Cardiac fibroblast (primary cell): ENCODE measurements at regions not wholly inside any gene's neighbourhood (a gene's known extent, or its start where the extent isn't known, plus 50 kb on each side); places are given as distances from the start of the nearest gene placed in this dataset.

ENCODE experiments used
- DNase-seq, 2 donors: peaks; one replicate each; pipeline versions ENCODE4 v3.0.0 to v3.0.0-alpha.2; 2010; ENCODE audit warnings: low read depth in 2 of 2
- H3K4me3 ChIP-seq, 2 donors: replicated peaks in 1 of 2; 1 replicate in 1 of 2; 2 replicates in 1 of 2; pipeline ENCODE4 v1.5.1; 2011; ENCODE audit warnings: low read depth in 2 of 2, low read length in 2 of 2, mild to moderate bottlenecking in 2 of 2, moderate library complexity in 1 of 2
- TF ChIP-seq, protein P1 (sequence below): IDR thresholded peaks from one replicate; pipeline ENCODE4 v1.5.1; 2011; ENCODE audit warnings: low read depth, mild to moderate bottlenecking, low read length, inconsistent platforms

DNA sequence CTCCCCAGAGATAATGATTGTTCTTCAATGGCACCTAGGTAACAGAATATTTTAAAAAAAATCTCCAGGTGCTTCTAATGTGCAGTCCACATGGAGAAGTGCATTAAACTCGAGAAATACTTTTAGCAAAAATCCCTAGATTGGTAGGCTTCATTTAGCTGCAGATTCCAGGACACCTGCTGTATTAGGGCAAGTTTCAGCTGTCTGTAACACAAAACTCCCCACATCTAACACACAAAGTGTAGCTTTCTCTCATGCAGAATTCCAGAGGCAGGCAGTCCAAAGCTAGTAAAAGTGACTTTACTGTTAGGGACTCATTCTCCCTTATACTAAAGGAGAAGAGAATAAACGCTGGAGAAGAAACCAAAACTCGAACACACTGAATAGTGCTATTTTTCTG, 1414.3 kb upstream of the B3GALT2 start:
- TF ChIP-seq, protein P1, sequence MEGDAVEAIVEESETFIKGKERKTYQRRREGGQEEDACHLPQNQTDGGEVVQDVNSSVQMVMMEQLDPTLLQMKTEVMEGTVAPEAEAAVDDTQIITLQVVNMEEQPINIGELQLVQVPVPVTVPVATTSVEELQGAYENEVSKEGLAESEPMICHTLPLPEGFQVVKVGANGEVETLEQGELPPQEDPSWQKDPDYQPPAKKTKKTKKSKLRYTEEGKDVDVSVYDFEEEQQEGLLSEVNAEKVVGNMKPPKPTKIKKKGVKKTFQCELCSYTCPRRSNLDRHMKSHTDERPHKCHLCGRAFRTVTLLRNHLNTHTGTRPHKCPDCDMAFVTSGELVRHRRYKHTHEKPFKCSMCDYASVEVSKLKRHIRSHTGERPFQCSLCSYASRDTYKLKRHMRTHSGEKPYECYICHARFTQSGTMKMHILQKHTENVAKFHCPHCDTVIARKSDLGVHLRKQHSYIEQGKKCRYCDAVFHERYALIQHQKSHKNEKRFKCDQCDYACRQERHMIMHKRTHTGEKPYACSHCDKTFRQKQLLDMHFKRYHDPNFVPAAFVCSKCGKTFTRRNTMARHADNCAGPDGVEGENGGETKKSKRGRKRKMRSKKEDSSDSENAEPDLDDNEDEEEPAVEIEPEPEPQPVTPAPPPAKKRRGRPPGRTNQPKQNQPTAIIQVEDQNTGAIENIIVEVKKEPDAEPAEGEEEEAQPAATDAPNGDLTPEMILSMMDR: no peak
- no peak for DNase-seq
- H3K4me3 ChIP-seq: no peak overlapping the region

DNA sequence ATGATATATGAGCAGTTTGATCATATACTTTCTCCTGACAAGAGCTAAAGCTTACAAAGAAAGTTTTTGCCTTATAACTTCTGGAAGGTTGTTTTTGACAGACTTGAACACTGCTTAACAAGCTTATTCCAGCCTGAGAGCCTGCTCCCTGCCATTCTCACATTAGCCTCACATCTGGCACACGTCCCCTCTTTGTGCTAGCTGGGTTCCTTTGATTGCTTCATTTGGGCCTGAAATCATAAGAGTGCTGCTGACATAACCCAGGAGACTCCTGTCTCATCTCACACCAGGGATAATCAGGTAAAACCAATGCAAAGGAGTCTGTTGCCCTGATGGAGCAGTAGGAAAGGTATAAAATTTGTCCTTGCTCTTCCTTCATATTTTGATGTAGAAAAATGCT, 1411.7 kb upstream of the B3GALT2 start:
- TF ChIP-seq, protein P1: no peak
- peak in 1 of 2 donors; percentile 0 for DNase-seq
- no peak overlapping the region for H3K4me3 ChIP-seq

DNA sequence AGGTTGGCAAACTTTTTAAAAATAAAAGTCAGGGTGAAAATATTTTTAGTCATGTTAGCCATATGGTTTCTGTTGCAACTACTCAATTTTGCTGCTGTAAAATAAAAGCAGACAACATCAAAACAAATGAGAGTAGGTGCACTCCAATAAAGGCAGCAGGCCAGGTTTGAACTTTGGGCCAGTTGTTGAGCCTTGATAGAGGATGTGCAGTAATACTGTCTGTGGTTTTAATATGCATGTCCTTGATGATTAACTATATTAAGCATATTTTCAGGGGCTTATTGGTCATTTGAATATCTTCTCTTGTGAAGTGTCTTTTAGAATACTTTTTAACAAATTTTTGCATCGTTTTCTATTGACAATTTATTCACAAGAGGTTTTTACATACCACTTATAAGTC, 1399.9 kb upstream of the B3GALT2 start:
- TF ChIP-seq, protein P1: no peak
- H3K4me3 ChIP-seq: no peak overlapping the region
- DNase-seq: no peak

DNA sequence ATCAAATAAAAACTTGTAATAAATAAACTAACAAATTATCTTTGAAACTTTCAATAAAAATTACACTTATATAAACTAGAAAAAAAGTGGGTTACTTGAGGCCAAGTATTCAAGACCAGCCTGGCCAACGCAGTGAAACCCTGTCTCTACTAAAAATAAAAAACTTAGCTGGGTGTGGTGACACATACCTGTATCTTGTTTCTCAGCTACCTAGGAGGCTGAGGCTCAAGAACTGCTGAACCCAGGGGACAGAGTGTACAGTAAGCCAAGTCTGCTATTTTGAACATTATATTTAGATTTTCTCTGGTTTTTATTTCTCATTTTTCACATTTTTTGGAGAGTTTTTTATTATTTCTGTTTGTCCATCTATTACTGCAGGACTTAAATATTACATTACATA, 1397.6 kb upstream of the B3GALT2 start:
- TF ChIP-seq, protein P1: no peak
- DNase-seq: no peak

DNA sequence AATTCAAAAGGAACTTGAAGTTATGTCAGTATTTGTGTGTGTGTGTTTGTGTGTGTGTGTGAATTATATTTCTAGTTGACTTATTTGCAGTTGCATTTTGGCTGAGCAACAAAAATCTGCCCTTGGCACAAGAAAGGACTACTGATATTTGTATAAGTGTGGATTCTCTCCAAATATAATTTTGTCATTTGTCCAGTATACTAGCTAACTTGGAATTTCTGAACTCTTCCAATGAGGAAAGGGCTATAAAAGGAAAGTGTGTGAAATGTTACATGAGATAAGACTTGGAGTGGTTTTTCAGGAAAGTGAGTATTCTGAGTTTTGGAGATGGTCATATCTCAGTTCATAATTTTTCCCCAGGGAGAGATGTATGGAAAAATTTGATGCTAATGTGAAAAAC, 1384.1 kb upstream of the B3GALT2 start:
- TF ChIP-seq, protein P1: no peak
- peak in 1 of 2 donors; percentile 16 for DNase-seq
- no peak overlapping the region for H3K4me3 ChIP-seq

More for the DNA sequence above, 1397.6 kb upstream of the B3GALT2 start:
- H3K4me3 ChIP-seq: no peak overlapping the region

DNA sequence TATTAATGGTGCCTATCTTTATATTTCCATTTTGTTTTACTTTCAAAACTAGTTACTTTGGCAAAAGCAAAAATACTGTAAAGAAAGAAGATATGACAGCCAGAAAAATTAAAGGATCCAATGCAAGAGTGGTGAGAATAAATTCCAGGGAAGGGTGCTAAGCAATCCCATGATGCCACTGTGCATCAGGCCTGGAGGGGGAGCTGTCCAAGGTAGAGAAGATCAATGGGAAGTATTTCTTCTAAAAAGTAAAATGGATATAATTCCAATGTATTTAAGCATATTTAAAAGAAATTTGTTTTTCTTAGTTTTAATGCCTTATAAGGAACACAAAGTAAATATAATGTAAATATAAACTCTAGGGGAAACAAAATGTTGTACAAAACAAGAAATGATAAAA, 1382.2 kb upstream of the B3GALT2 start:
- TF ChIP-seq, protein P1: no peak
- no peak for DNase-seq
- no peak overlapping the region for H3K4me3 ChIP-seq

DNA sequence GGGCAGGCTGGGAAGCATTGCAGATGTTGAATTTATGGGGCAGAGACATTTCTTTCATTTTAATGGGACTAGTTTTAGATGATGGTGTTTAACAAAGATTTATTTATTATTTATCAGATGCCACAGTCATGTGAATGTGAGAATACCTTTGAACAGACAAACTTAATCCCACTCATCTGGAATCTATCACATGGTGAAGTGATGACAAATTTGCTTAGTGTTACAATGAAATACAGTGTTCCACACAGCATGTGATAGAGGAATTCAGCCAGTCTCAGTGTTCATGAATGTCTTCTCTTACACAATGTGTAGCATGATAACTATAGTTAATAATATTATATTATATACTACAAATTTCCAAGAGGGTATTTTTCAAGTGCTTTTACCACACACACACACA, 1361.7 kb upstream of the B3GALT2 start:
- H3K4me3 ChIP-seq: no peak overlapping the region
- no peak for DNase-seq
- TF ChIP-seq, protein P1: no peak
